Smooth muscle cell (in vitro differentiated cells): ENCODE measurements at regions not wholly inside any gene's neighbourhood (a gene's known extent, or its start where the extent isn't known, plus 50 kb on each side); places are given as distances from the start of the nearest gene placed in this dataset.
A peak's percentile ranks its signal among the peaks of the same experiment; 100 is the strongest.

Experiments
- DNase-seq: peaks from one replicate; lab custom pipeline; 2025; ENCODE audit not compliant: unreplicated experiment; lab: John Stamatoyannopoulos, UW
- H2AFZ ChIP-seq: fragments of 200-600 bp; sonication (generic); 2 replicates; pipeline ENCODE4 v1.6.0; 2016; ENCODE audit warnings: antibody characterized with exemption, low read depth, mild to moderate bottlenecking
- H3F3A ChIP-seq: fragments of 200-600 bp; sonication (generic); 2 replicates; pipeline ENCODE4 v1.6.0; 2017; ENCODE audit warnings: antibody characterized with exemption, low read depth
- H3K27ac ChIP-seq: fragments of 200-600 bp; sonication (generic); 2 replicates; pipeline ENCODE4 v1.5.1; 2016; ENCODE audit warnings: low read depth, mild to moderate bottlenecking
- H3K27me3 ChIP-seq: fragments of 200-600 bp; sonication (generic); 2 replicates; pipeline ENCODE4 v1.6.1; 2016; ENCODE audit warnings: low read depth, mild to moderate bottlenecking
- H3K36me3 ChIP-seq: fragments of 200-600 bp; sonication (generic); 2 replicates; pipeline ENCODE4 v1.5.1; 2016; ENCODE audit warnings: low read depth
- H3K4me1 ChIP-seq: fragments of 200-600 bp; sonication (generic); 2 replicates; pipeline ENCODE4 v1.5.1; 2016; ENCODE audit warnings: low read depth
- H3K4me2 ChIP-seq: fragments of 200-600 bp; sonication (generic); 2 replicates; pipeline ENCODE4 v1.6.0; 2016; ENCODE audit warnings: mild to moderate bottlenecking
- H3K4me3 ChIP-seq: fragments of 200-600 bp; sonication (generic); 2 replicates; pipeline ENCODE4 v1.5.1; 2016; ENCODE audit warnings: mild to moderate bottlenecking
- H3K79me2 ChIP-seq: fragments of 200-600 bp; sonication (generic); 2 replicates; pipeline ENCODE4 v1.6.0; 2016; ENCODE audit warnings: low read depth, mild to moderate bottlenecking
- H3K9ac ChIP-seq: fragments of 200-600 bp; sonication (generic); 2 replicates; pipeline ENCODE4 v1.6.0; 2016; ENCODE audit warnings: low read depth
- H3K9me3 ChIP-seq: fragments of 200-600 bp; sonication (generic); replicated peaks from 2 replicates; pipeline ENCODE4 v1.5.1; 2016; ENCODE audit warnings: low read depth
- H4K20me1 ChIP-seq: fragments of 200-600 bp; sonication (generic); 2 replicates; pipeline ENCODE4 v1.6.0; 2016; ENCODE audit warnings: low read depth
- CTCF ChIP-seq: fragments of 200-600 bp; sonication (generic); IDR thresholded peaks from 2 replicates; pipeline ENCODE4 v1.5.1; 2017; ENCODE audit warnings: borderline replicate concordance, mild to moderate bottlenecking, antibody characterized with exemption; ENCODE audit not compliant: insufficient read depth, poor library complexity, severe bottlenecking
- WGBS: methylation state at CpG from one replicate; pipeline ENCODE4 v1.1.7; 2016; ENCODE audit warnings: low lambda C conversion rate; 5-methylcytosine and 5-hydroxymethylcytosine counted together

GRCh38 chr6:44721954-44722578, 334.6 kb downstream of the CDC5L start:
- Histone ChIP-seq H3K27ac (no peak overlapping the region), H3K4me3 (no peak overlapping the region), H3K79me2 (no peaks in the 10 kb centered on the region), H3K9ac (no peak overlapping the region), H2AFZ (peak overlapping the region; percentile 0), H3K4me2 (peak overlapping the region; percentile 55), H3K36me3 (no peaks in the 10 kb centered on the region), H3K27me3 (no peaks in the 10 kb centered on the region), H3F3A (no peaks in the 10 kb centered on the region), H3K9me3 (no peaks in the 10 kb centered on the region), H4K20me1 (no peaks in the 10 kb centered on the region), H3K4me1 (peaks cover 9% of the 10 kb centered on the region)
- no peak for DNase-seq
- WGBS: 45% methylated on average over 2 of the region's 2 CpGs
- no peak for TF ChIP-seq CTCF

- TF ChIP-seq CTCF: no peak
Observed at GRCh38 chr6:44722736-44723135, 335.2 kb downstream of the CDC5L start.

GRCh38 chr6:44723439-44724197, 336.1 kb downstream of the CDC5L start:
- Histone ChIP-seq H3K27ac (no peak overlapping the region), H3K9me3 (no peaks in the 10 kb centered on the region), H2AFZ (no peak overlapping the region), H3K4me3 (no peak overlapping the region), H3K36me3 (no peaks in the 10 kb centered on the region), H3K4me1 (peaks cover 9% of the 10 kb centered on the region), H3K9ac (no peak overlapping the region), H3K4me2 (peak overlapping the region; percentile 55), H3K79me2 (no peaks in the 10 kb centered on the region), H4K20me1 (no peaks in the 10 kb centered on the region), H3F3A (no peaks in the 10 kb centered on the region), H3K27me3 (no peaks in the 10 kb centered on the region)
- DNase-seq: no peak
- 70% methylated on average over 5 of the region's 5 CpGs for WGBS
- no peak for TF ChIP-seq CTCF

More at GRCh38 chr6:44722736-44723135, 335.2 kb downstream of the CDC5L start:
- Histone ChIP-seq H3K9ac (no peak overlapping the region), H3F3A (no peaks in the 10 kb centered on the region), H3K4me3 (no peak overlapping the region), H3K79me2 (no peaks in the 10 kb centered on the region), H3K36me3 (no peaks in the 10 kb centered on the region), H3K4me1 (peaks cover 9% of the 10 kb centered on the region), H3K4me2 (peak overlapping the region; percentile 55), H3K27me3 (no peaks in the 10 kb centered on the region), H2AFZ (peak overlapping the region; percentile 0), H3K9me3 (no peaks in the 10 kb centered on the region), H3K27ac (no peak overlapping the region), H4K20me1 (no peaks in the 10 kb centered on the region)
- DNase-seq: no peak
- 76% methylated on average over 1 of the region's 1 CpG for WGBS
